DND-41 (cell line): ENCODE measurements at regions not wholly inside any gene's neighbourhood (a gene's known extent, or its start where the extent isn't known, plus 50 kb on each side); places are given as distances from the start of the nearest gene placed in this dataset.

Experiments
- EZH2 ChIP-seq: IDR thresholded peaks from 3 replicates; pipeline ENCODE4 v1.6.1; 2012; ENCODE audit warnings: borderline replicate concordance, low read depth, mild to moderate bottlenecking, moderate library complexity, low read length, inconsistent platforms; ENCODE audit not compliant: severe bottlenecking
- TF ChIP-seq, protein P1 (sequence below): IDR thresholded peaks from 2 replicates; pipeline ENCODE4 v1.5.1; 2012; ENCODE audit warnings: borderline replicate concordance, low read length, moderate library complexity, mild to moderate bottlenecking; ENCODE audit not compliant: poor library complexity, severe bottlenecking; ENCODE audit errors: extremely low read depth

DNA sequence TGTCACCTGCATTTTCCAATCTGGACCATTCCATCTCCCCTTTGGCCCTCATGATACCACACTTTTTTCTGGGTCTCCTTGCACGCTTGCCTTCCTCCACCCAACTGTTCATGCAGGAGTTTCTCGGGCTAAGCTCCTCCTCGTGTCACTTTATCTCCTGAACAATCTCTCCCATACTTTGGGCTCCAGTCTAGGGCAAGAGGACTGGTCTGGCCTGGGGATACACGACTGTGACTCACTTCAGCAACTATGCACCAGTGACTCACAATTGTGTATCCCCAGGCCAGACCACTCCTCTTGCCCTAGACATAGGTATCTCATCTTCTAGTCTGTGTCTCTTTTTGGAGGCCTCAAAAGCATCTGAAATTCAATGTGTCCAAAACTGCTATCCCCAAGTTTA, 149.4 kb upstream of the PTPRM start:
- TF ChIP-seq, protein P1, sequence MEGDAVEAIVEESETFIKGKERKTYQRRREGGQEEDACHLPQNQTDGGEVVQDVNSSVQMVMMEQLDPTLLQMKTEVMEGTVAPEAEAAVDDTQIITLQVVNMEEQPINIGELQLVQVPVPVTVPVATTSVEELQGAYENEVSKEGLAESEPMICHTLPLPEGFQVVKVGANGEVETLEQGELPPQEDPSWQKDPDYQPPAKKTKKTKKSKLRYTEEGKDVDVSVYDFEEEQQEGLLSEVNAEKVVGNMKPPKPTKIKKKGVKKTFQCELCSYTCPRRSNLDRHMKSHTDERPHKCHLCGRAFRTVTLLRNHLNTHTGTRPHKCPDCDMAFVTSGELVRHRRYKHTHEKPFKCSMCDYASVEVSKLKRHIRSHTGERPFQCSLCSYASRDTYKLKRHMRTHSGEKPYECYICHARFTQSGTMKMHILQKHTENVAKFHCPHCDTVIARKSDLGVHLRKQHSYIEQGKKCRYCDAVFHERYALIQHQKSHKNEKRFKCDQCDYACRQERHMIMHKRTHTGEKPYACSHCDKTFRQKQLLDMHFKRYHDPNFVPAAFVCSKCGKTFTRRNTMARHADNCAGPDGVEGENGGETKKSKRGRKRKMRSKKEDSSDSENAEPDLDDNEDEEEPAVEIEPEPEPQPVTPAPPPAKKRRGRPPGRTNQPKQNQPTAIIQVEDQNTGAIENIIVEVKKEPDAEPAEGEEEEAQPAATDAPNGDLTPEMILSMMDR = no peak
- TF ChIP-seq EZH2 = no peak
